Calu3 (cell line): ENCODE measurements at regions not wholly inside any gene's neighbourhood (a gene's known extent, or its start where the extent isn't known, plus 50 kb on each side); places are given as distances from the start of the nearest gene placed in this dataset.

ENCODE experiments used
- BruUV-seq: library from RNA; stranded (reverse); fragments of 400-500 nt; replicated peaks from 2 replicates; lab custom pipeline; 2021; lab: Mats Ljungman, UMichigan
- CTCF ChIA-PET: fragments of 300-600 bp; sonication (Branson Sonifier 250); formaldehyde crosslinking; loops from one replicate; lab custom pipeline; 2022; ENCODE audit warnings: antibody characterized with exemption; lab: Charles Lee
- DNase-seq: peaks from one replicate; pipeline ENCODE4 v3.0.0; 2022
- H3K27ac Mint-ChIP-seq: one replicate; pipeline ENCODE4 v1.8.0; 2022; ENCODE audit warnings: mixed read lengths; ENCODE audit not compliant: unreplicated experiment
- H3K27me3 Mint-ChIP-seq: one replicate; pipeline ENCODE4 v1.8.0; 2022; ENCODE audit warnings: mixed read lengths; ENCODE audit not compliant: unreplicated experiment
- H3K36me3 Mint-ChIP-seq: one replicate; pipeline ENCODE4 v1.8.0; 2022; ENCODE audit warnings: mild to moderate bottlenecking, moderate library complexity, mixed read lengths; ENCODE audit not compliant: insufficient read depth, unreplicated experiment
- H3K4me1 Mint-ChIP-seq: one replicate; pipeline ENCODE4 v1.8.0; 2022; ENCODE audit warnings: mild to moderate bottlenecking, low read depth, mixed read lengths; ENCODE audit not compliant: unreplicated experiment
- H3K4me3 Mint-ChIP-seq: one replicate; pipeline ENCODE4 v1.8.0; 2022; ENCODE audit warnings: mild to moderate bottlenecking, low read depth, moderate library complexity, mixed read lengths; ENCODE audit not compliant: unreplicated experiment
- H3K9me3 Mint-ChIP-seq: one replicate; pipeline ENCODE4 v1.8.0; 2022; ENCODE audit warnings: low read depth, mixed read lengths; ENCODE audit not compliant: unreplicated experiment
- intact Hi-C: fragments of 100-400 bp; cut with micrococcal nuclease; formaldehyde crosslinking; loops from one replicate; pipeline ENCODE4 v1.10.0; 2022; ENCODE audit not compliant: unreplicated experiment
- TF ChIP-seq, protein P1 (sequence below): fragments of 200-600 bp; IDR thresholded peaks from one replicate; pipeline ENCODE4 v1.8.0; 2022; ENCODE audit warnings: antibody characterized with exemption; ENCODE audit not compliant: unreplicated experiment

DNA sequence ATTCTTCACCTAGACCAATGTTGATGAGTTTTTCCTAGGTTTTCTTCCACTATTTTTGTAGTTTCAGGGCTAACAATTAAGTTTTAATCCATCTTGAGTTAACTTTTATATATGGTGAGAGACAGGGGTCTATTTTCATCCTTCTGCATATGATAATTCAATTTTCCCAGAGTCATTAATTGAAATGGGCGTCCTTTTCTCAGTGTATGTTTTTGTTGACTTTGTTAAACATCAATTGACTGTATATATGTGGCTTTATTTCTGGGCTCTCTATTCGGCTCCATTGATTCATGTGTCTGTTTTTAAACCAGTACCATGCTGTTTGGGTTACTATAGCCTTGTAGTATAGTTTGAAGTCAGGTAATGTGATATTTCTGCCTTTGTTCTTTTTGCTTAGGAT, 282.1 kb downstream of the INSC start:
- Mint-ChIP-seq H3K27ac (no peak overlapping the region), H3K4me1 (no peaks in the 10 kb centered on the region), H3K4me3 (no peak overlapping the region), H3K9me3 (peaks cover 6% of the 10 kb centered on the region), H3K36me3 (no peaks in the 10 kb centered on the region), H3K27me3 (no peaks in the 10 kb centered on the region)
- TF ChIP-seq, protein P1, sequence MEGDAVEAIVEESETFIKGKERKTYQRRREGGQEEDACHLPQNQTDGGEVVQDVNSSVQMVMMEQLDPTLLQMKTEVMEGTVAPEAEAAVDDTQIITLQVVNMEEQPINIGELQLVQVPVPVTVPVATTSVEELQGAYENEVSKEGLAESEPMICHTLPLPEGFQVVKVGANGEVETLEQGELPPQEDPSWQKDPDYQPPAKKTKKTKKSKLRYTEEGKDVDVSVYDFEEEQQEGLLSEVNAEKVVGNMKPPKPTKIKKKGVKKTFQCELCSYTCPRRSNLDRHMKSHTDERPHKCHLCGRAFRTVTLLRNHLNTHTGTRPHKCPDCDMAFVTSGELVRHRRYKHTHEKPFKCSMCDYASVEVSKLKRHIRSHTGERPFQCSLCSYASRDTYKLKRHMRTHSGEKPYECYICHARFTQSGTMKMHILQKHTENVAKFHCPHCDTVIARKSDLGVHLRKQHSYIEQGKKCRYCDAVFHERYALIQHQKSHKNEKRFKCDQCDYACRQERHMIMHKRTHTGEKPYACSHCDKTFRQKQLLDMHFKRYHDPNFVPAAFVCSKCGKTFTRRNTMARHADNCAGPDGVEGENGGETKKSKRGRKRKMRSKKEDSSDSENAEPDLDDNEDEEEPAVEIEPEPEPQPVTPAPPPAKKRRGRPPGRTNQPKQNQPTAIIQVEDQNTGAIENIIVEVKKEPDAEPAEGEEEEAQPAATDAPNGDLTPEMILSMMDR, result no peak
- no TSS peak for BruUV-seq
- no peak for DNase-seq
- intact Hi-C loops, result no loop called here
- CTCF ChIA-PET, result no interaction called here

DNA sequence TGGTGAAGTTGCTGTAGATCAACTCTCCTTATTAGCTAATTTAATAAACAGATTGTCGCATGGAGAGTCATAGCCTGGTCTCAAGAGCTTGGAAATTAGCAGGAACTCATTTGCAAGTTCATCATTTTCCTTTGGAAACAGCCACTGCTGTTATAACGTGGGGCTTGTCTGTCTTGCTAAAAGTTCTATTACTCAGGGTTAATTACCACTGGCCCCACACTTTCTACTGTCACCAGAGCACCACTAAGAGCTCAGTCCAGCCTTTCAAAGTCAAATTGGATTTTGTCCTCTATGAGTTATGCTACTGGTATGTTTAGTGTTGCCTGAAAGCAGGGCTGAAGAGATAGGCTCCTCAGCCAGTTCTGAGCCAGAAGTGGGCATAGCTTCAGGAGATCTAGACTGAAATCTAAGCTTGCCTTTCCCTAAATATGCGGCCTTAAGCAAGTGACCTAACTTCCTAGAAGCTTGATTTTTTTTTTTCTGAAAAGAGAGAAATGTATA, 292.2 kb downstream of the INSC start:
- BruUV-seq, result no TSS peak
- no peak for DNase-seq
- intact Hi-C loops, result no loop called here

DNA sequence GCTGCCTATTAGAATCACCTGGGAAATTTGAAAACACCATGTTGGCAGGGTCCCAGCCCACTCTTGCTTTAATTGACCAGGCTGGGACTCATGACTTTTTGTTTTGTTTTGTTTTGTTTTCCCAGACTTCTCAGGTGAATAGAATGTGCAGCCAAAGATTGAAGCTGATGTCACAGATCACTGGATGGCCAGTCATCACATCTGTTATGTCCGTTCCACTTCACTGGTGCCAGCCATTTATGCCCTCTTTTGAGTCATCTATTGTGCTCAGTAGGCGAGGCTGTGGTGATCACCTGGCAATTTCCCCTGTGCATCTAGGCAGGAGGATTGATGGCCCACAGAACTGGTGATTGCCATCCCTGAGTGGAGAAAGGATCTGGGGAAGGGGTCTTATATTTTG, 297.3 kb downstream of the INSC start:
- no TSS peak for BruUV-seq
- Mint-ChIP-seq H3K36me3 (no peaks in the 10 kb centered on the region), H3K27me3 (no peaks in the 10 kb centered on the region), H3K27ac (no peak overlapping the region), H3K4me1 (no peaks in the 10 kb centered on the region), H3K9me3 (no peaks in the 10 kb centered on the region), H3K4me3 (no peak overlapping the region)
- DNase-seq, result no peak
- CTCF ChIA-PET, result no interaction called here
- TF ChIP-seq, protein P1, result no peak
- intact Hi-C loops, result no loop called here

More for the DNA sequence above, 292.2 kb downstream of the INSC start:
- Mint-ChIP-seq H3K4me3 (no peak overlapping the region), H3K27me3 (no peaks in the 10 kb centered on the region), H3K36me3 (no peaks in the 10 kb centered on the region), H3K27ac (no peak overlapping the region), H3K9me3 (peaks cover 2% of the 10 kb centered on the region), H3K4me1 (no peaks in the 10 kb centered on the region)
- CTCF ChIA-PET, result no interaction called here
- TF ChIP-seq, protein P1, result no peak

DNA sequence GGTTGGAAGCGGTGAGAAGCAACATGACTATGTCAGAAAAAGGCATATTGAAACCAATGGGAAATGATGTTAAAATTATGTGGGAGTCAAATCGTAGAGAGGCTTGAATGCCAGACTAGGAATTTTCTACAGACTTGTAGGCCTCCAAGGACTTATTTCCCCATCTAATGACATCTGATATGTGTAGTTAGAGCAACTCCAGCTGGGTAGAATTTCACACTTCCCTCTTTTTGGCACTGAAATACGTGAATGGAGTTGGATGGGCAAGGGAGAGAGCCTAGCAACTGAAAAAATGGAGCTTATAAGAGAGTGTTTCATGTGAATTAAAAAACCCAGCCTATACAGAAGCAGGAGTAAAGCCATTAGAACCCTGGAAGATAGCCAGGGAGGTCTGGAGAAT, 304.2 kb downstream of the INSC start:
- TF ChIP-seq, protein P1, result no peak
- no peaks in the 10 kb centered on the region for H3K4me1 Mint-ChIP-seq
- intact Hi-C loops, result no loop called here
- no peaks in the 10 kb centered on the region for H3K27me3 Mint-ChIP-seq
- no peak overlapping the region for H3K4me3 Mint-ChIP-seq
- no peak for DNase-seq
- H3K36me3 Mint-ChIP-seq, result no peaks in the 10 kb centered on the region
- H3K27ac Mint-ChIP-seq, result no peak overlapping the region
- CTCF ChIA-PET, result interaction anchor here (0.6 kb wide), 1 partner anchor 161 kb away, joined by 3 read pairs; no protein-coding TSS in a partner anchor
- BruUV-seq, result no TSS peak
- H3K9me3 Mint-ChIP-seq, result peaks cover 3% of the 10 kb centered on the region
